Choroid plexus epithelial cell (primary cell): ENCODE measurements at regions not wholly inside any gene's neighbourhood (a gene's known extent, or its start where the extent isn't known, plus 50 kb on each side); places are given as distances from the start of the nearest gene placed in this dataset.
A peak's percentile ranks its signal among the peaks of the same experiment; 100 is the strongest.
"Not testable (repeated sequence)": the region's sequence is repeated elsewhere in the genome, so short reads cannot be mapped to it uniquely, and the experiment has no call there.

ENCODE experiments used
- DNase-seq: peaks from one replicate; pipeline ENCODE4 v3.0.0-alpha.2; 2010; ENCODE audit warnings: low read depth
- H3K4me3 ChIP-seq: 2 replicates; pipeline ENCODE4 v1.5.1; 2011; ENCODE audit warnings: low read depth, mild to moderate bottlenecking, control low read depth, low read length, moderate library complexity
- CTCF ChIP-seq: conservative IDR thresholded peaks from 2 replicates; pipeline ENCODE4 v1.5.1; 2011; ENCODE audit warnings: low read depth, mild to moderate bottlenecking, control low read depth, inconsistent platforms, low read length, moderate library complexity

GRCh38 chr2:201568217-201568820 is 75.0 kb downstream of the TMEM237 start:
- no peak for TF ChIP-seq CTCF
- no peak for DNase-seq
- no peak overlapping the region for H3K4me3 ChIP-seq

- no peak for DNase-seq
- TF ChIP-seq CTCF = no peak
- H3K4me3 ChIP-seq = no peak overlapping the region
Measured at GRCh38 chr2:201559067-201559710, 84.1 kb downstream of the TMEM237 start.

GRCh38 chr2:201558665-201559064 is 84.6 kb downstream of the TMEM237 start:
- no peak overlapping the region for H3K4me3 ChIP-seq
- no peak for TF ChIP-seq CTCF
- no peak for DNase-seq

- TF ChIP-seq CTCF = no peak
- DNase-seq = no peak
Measured at GRCh38 chr2:201558232-201558631, 85.1 kb downstream of the TMEM237 start.

GRCh38 chr2:201551901-201552300 is 91.4 kb downstream of the TMEM237 start:
- no peak for DNase-seq
- no peak overlapping the region for H3K4me3 ChIP-seq
- no peak for TF ChIP-seq CTCF

More at GRCh38 chr2:201558232-201558631, 85.1 kb downstream of the TMEM237 start:
- H3K4me3 ChIP-seq = no peak overlapping the region

- TF ChIP-seq CTCF = no peak
- no peak overlapping the region for H3K4me3 ChIP-seq
- peak; percentile 53 for DNase-seq
Measured at GRCh38 chr2:201546576-201546975, 95.0 kb downstream of the STRADB start.

- DNase-seq = no peak
- no peak overlapping the region for H3K4me3 ChIP-seq
- no peak for TF ChIP-seq CTCF
Measured at GRCh38 chr2:201542291-201542690, 90.8 kb downstream of the STRADB start.

GRCh38 chr2:201539271-201539670 is 87.7 kb downstream of the STRADB start:
- not testable (repeated sequence) for DNase-seq, H3K4me3 ChIP-seq
